ENCODE measurements at regions not wholly inside any gene's neighbourhood (a gene's known extent, or its start where the extent isn't known, plus 50 kb on each side); places are given as distances from the start of the nearest gene placed in this dataset.

DNA sequence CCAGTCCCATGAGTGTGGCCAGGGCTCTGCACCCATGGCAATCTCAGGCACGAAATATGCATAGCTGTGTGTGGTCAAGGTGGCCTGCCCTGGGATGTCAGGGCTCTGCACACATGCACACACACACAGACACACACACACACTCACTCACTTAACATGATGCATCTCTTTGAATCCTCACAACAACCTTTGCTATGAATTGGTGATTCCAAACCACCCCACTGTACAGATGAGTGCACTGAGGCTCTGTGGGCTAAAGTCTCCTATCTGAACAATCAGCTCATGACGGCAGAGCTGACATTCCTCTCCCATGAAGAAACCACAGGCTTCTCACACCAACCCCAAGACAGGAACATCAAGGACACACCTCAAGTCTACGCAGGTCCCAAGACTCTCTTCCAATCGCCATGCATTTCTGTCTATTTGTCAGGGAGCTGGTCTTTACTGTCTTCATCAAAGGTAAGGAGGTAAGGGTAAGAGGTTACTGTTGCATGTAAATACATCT lies 131.6 kb downstream of the ETS2 start:
- no peaks in the 10 kb centered on the region for H3K79me2 ChIP-seq
- H3K27ac ChIP-seq: no peak overlapping the region
- H2AFZ ChIP-seq: no peak overlapping the region
- 89% methylated on average over 4 of the region's 4 CpGs for WGBS (ENCODE audit: low lambda C conversion rate, missing lambda C conversion rate)
- H3K9me2 ChIP-seq (replicated peaks; ENCODE audit: insufficient read depth): no peaks in the 10 kb centered on the region
- no peaks in the 10 kb centered on the region for H3K4me1 ChIP-seq (ENCODE audit: insufficient read depth)
- no peaks in the 10 kb centered on the region for H3K9me3 ChIP-seq (ENCODE audit: low read depth)
- no peak for DNase-seq (ENCODE audit: low spot score)
- H3K4me3 ChIP-seq: no peak overlapping the region
- H3K4me2 ChIP-seq: no peak overlapping the region
- no peaks in the 10 kb centered on the region for H3K36me3 ChIP-seq (replicated peaks; ENCODE audit: insufficient read depth, low read depth)
- H4K20me1 ChIP-seq (ENCODE audit: insufficient read depth, poor library complexity, severe bottlenecking): no peaks in the 10 kb centered on the region
- H3K27me3 ChIP-seq: no peaks in the 10 kb centered on the region
- TF ChIP-seq EZH2phosphoT487 (IDR thresholded peaks at IDR 0.05; ENCODE audit: low read depth, severe bottlenecking, unreplicated experiment) (no peak), EZH2 (IDR thresholded peaks at IDR 0.05; ENCODE audit: borderline replicate concordance) (no peak)
- TF ChIP-seq, protein P1, sequence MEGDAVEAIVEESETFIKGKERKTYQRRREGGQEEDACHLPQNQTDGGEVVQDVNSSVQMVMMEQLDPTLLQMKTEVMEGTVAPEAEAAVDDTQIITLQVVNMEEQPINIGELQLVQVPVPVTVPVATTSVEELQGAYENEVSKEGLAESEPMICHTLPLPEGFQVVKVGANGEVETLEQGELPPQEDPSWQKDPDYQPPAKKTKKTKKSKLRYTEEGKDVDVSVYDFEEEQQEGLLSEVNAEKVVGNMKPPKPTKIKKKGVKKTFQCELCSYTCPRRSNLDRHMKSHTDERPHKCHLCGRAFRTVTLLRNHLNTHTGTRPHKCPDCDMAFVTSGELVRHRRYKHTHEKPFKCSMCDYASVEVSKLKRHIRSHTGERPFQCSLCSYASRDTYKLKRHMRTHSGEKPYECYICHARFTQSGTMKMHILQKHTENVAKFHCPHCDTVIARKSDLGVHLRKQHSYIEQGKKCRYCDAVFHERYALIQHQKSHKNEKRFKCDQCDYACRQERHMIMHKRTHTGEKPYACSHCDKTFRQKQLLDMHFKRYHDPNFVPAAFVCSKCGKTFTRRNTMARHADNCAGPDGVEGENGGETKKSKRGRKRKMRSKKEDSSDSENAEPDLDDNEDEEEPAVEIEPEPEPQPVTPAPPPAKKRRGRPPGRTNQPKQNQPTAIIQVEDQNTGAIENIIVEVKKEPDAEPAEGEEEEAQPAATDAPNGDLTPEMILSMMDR (IDR thresholded peaks at IDR 0.05; ENCODE audit: poor library complexity): no peak

GRCh38 chr21:38936240-38936639 lies 130.5 kb downstream of the ETS2 start:
- no peak for DNase-seq (ENCODE audit: low spot score)
- Histone ChIP-seq H2AFZ (no peak overlapping the region), H4K20me1 (ENCODE audit: insufficient read depth, poor library complexity, severe bottlenecking) (no peaks in the 10 kb centered on the region), H3K36me3 (replicated peaks; ENCODE audit: insufficient read depth, low read depth) (no peaks in the 10 kb centered on the region), H3K9me3 (ENCODE audit: low read depth) (no peaks in the 10 kb centered on the region), H3K27ac (no peak overlapping the region), H3K4me3 (no peak overlapping the region), H3K4me1 (ENCODE audit: insufficient read depth) (peaks cover 8% of the 10 kb centered on the region), H3K27me3 (no peaks in the 10 kb centered on the region), H3K79me2 (no peaks in the 10 kb centered on the region), H3K9me2 (replicated peaks; ENCODE audit: insufficient read depth) (no peaks in the 10 kb centered on the region), H3K4me2 (no peak overlapping the region)
- 88% methylated on average over 4 of the region's 4 CpGs for WGBS (ENCODE audit: low lambda C conversion rate, missing lambda C conversion rate)
- TF ChIP-seq EZH2 (IDR thresholded peaks at IDR 0.05; ENCODE audit: borderline replicate concordance): no peak
- TF ChIP-seq, protein P1 (IDR thresholded peaks at IDR 0.05; ENCODE audit: poor library complexity): no peak
- TF ChIP-seq EZH2phosphoT487 (IDR thresholded peaks at IDR 0.05; ENCODE audit: low read depth, severe bottlenecking, unreplicated experiment): no peak

- H3K4me1 ChIP-seq (ENCODE audit: insufficient read depth): peaks cover 19% of the 10 kb centered on the region
- WGBS (ENCODE audit: low lambda C conversion rate, missing lambda C conversion rate): 87% methylated on average over 10 of the region's 10 CpGs
- H3K36me3 ChIP-seq (replicated peaks; ENCODE audit: insufficient read depth, low read depth): no peaks in the 10 kb centered on the region
- H4K20me1 ChIP-seq (ENCODE audit: insufficient read depth, poor library complexity, severe bottlenecking): no peaks in the 10 kb centered on the region
- TF ChIP-seq, protein P1 (IDR thresholded peaks at IDR 0.05; ENCODE audit: poor library complexity): no peak
- TF ChIP-seq EZH2phosphoT487 (IDR thresholded peaks at IDR 0.05; ENCODE audit: low read depth, severe bottlenecking, unreplicated experiment) (no peak), EZH2 (IDR thresholded peaks at IDR 0.05; ENCODE audit: borderline replicate concordance) (no peak)
- no peak for DNase-seq (ENCODE audit: low spot score)
- no peaks in the 10 kb centered on the region for H3K79me2 ChIP-seq
- no peak overlapping the region for H3K27ac ChIP-seq
- H3K4me3 ChIP-seq: no peak overlapping the region
- H2AFZ ChIP-seq: no peak overlapping the region
- H3K9me3 ChIP-seq (ENCODE audit: low read depth): no peaks in the 10 kb centered on the region
- H3K27me3 ChIP-seq: no peaks in the 10 kb centered on the region
- H3K4me2 ChIP-seq: no peak overlapping the region
- H3K9me2 ChIP-seq (replicated peaks; ENCODE audit: insufficient read depth): no peaks in the 10 kb centered on the region
These were observed 128.0 kb downstream of the ETS2 start for GRCh38 chr21:38933731-38934130.

GRCh38 chr21:38931291-38931690 lies 125.6 kb downstream of the ETS2 start:
- Histone ChIP-seq H4K20me1 (ENCODE audit: insufficient read depth, poor library complexity, severe bottlenecking) (no peaks in the 10 kb centered on the region), H2AFZ (no peak overlapping the region), H3K4me1 (ENCODE audit: insufficient read depth) (peaks cover 23% of the 10 kb centered on the region), H3K4me2 (no peak overlapping the region), H3K27ac (peak overlapping the region; percentile 70), H3K27me3 (no peaks in the 10 kb centered on the region), H3K79me2 (no peaks in the 10 kb centered on the region), H3K4me3 (no peak overlapping the region), H3K36me3 (replicated peaks; ENCODE audit: insufficient read depth, low read depth) (no peaks in the 10 kb centered on the region), H3K9me3 (ENCODE audit: low read depth) (no peaks in the 10 kb centered on the region), H3K9me2 (replicated peaks; ENCODE audit: insufficient read depth) (no peaks in the 10 kb centered on the region)
- DNase-seq (ENCODE audit: low spot score): no peak
- 61% methylated on average over 3 of the region's 3 CpGs for WGBS (ENCODE audit: low lambda C conversion rate, missing lambda C conversion rate)
- no peak for TF ChIP-seq EZH2 (IDR thresholded peaks at IDR 0.05; ENCODE audit: borderline replicate concordance)
- no peak for TF ChIP-seq EZH2phosphoT487 (IDR thresholded peaks at IDR 0.05; ENCODE audit: low read depth, severe bottlenecking, unreplicated experiment)
- TF ChIP-seq, protein P1 (IDR thresholded peaks at IDR 0.05; ENCODE audit: poor library complexity): no peak
